Upper lobe of left lung (tissue), 4 donors: ENCODE measurements at regions not wholly inside any gene's neighbourhood (a gene's known extent, or its start where the extent isn't known, plus 50 kb on each side); places are given as distances from the start of the nearest gene placed in this dataset.

Experiments used
- EP300 ChIP-seq, 4 donors: sonication (generic); formaldehyde crosslinking; IDR thresholded peaks; one replicate each; pipeline ENCODE4 v1.5.1; 2017; ENCODE audit warnings: antibody characterized with exemption in 4 of 4, control low read depth in 2 of 4
- POLR2A ChIP-seq, 4 donors: fragments of 450-650 bp; IDR thresholded peaks; one replicate each; pipeline ENCODE4 v1.5.1; 2016 to 2017; ENCODE audit warnings: antibody characterized with exemption in 4 of 4, mild to moderate bottlenecking in 2 of 4
- TF ChIP-seq, protein P1 (sequence below), 6 experiments: fragments of 450-650 bp in 4 of 6; fragments of 200-600 bp in 2 of 6; sonication (generic) in 2 of 6; IDR thresholded peaks; one replicate each; pipeline ENCODE4 v1.5.1; 2016 to 2019; ENCODE audit warnings: antibody characterized with exemption in 6 of 6

DNA sequence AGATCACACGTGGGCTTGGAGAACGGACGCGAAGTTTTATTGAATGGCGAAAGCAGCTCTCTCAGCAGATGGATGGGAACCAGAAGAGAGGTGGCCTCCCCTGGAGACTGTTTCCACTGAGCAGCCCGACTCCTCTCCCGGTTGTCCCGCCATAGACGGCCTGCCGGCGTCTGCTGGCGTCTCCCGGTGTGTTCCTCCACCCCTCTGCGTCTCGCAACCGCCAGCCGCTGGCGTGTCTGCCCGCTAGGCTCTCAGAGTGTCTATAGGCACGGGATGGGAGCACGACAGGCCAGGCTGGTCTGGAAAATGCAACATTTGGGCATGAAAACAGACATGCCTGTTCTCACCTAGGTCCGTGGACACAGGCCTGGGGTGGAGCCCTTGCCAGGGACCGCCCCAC is 366.7 kb upstream of the SOX11 start:
- no peak for TF ChIP-seq EP300 (IDR thresholded peaks at IDR 0.05)
- TF ChIP-seq, protein P1, sequence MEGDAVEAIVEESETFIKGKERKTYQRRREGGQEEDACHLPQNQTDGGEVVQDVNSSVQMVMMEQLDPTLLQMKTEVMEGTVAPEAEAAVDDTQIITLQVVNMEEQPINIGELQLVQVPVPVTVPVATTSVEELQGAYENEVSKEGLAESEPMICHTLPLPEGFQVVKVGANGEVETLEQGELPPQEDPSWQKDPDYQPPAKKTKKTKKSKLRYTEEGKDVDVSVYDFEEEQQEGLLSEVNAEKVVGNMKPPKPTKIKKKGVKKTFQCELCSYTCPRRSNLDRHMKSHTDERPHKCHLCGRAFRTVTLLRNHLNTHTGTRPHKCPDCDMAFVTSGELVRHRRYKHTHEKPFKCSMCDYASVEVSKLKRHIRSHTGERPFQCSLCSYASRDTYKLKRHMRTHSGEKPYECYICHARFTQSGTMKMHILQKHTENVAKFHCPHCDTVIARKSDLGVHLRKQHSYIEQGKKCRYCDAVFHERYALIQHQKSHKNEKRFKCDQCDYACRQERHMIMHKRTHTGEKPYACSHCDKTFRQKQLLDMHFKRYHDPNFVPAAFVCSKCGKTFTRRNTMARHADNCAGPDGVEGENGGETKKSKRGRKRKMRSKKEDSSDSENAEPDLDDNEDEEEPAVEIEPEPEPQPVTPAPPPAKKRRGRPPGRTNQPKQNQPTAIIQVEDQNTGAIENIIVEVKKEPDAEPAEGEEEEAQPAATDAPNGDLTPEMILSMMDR (IDR thresholded peaks at IDR 0.05) = no peak
- no peak for TF ChIP-seq POLR2A (IDR thresholded peaks at IDR 0.05)
